ENCODE measurements at regions not wholly inside any gene's neighbourhood (a gene's known extent, or its start where the extent isn't known, plus 50 kb on each side); places are given as distances from the start of the nearest gene placed in this dataset.

DNA sequence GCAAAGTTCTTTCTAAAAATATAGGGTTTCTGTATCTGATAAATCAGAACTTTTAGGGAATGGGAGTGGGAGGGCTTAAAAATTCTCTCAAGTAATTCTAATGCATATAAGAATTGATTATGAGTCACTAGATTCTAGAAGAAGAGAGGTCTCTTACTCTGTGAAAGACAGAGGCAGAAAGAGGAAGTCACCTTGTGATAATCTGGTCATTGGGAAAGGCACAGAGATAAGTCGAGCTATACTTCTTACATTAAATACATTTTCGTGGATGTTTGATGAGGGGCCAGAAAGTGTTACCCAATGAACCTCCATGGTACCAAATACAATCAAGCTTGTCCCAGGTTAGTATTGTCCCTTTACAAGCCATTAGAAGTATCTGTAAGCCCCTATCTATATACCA lies 134.4 kb downstream of the MAD2L1 start:
- no peak overlapping the region for H3K27ac ChIP-seq
- H3K4me3 ChIP-seq = no peak overlapping the region
- intact Hi-C loops (cut with DNase I) = no loop called here
- H3K4me1 ChIP-seq (replicated peaks in 1 of 2) = no peaks in the 10 kb centered on the region
- WGBS, 4 donors = 67 to 80% (median 68%) methylated on average over 2 of the region's 2 CpGs
- DNase-seq = no peak
- TF ChIP-seq POLR2A (IDR thresholded peaks at IDR 0.05) = no peak
- TF ChIP-seq, protein P1, sequence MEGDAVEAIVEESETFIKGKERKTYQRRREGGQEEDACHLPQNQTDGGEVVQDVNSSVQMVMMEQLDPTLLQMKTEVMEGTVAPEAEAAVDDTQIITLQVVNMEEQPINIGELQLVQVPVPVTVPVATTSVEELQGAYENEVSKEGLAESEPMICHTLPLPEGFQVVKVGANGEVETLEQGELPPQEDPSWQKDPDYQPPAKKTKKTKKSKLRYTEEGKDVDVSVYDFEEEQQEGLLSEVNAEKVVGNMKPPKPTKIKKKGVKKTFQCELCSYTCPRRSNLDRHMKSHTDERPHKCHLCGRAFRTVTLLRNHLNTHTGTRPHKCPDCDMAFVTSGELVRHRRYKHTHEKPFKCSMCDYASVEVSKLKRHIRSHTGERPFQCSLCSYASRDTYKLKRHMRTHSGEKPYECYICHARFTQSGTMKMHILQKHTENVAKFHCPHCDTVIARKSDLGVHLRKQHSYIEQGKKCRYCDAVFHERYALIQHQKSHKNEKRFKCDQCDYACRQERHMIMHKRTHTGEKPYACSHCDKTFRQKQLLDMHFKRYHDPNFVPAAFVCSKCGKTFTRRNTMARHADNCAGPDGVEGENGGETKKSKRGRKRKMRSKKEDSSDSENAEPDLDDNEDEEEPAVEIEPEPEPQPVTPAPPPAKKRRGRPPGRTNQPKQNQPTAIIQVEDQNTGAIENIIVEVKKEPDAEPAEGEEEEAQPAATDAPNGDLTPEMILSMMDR (IDR thresholded peaks at IDR 0.05) = no peak
- H3K27me3 ChIP-seq = no peaks in the 10 kb centered on the region
- no peaks in the 10 kb centered on the region for H3K36me3 ChIP-seq (replicated peaks in 1 of 2)
- H3K9me3 ChIP-seq (replicated peaks in 1 of 3) = no peaks in the 10 kb centered on the region

DNA sequence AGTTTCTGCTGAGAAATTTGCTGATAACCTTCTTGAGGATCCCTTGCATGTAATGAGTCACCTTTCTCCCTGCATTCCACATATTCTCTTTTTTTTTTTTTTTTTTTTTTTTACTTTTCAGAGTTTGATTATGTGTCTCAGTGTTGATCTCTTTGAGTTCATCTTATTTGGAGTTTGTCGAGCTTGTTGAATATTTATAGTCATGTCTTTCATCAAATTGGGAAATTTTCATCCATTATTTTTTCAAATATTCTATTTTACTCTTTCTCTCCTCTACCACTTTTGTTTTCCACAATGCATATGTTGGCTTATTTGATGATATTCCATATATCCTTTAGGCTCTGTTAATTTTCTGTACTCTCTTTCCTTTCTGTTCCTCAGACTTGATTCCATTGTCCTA lies 136.1 kb downstream of the MAD2L1 start:
- no peak for DNase-seq
- no peak overlapping the region for H3K4me3 ChIP-seq
- TF ChIP-seq, protein P1 (IDR thresholded peaks at IDR 0.05) = no peak
- TF ChIP-seq POLR2A (IDR thresholded peaks at IDR 0.05) = no peak
- intact Hi-C loops (cut with DNase I) = no loop called here
- no peaks in the 10 kb centered on the region for H3K4me1 ChIP-seq (replicated peaks in 1 of 2)
- no peaks in the 10 kb centered on the region for H3K27me3 ChIP-seq
- H3K36me3 ChIP-seq (replicated peaks in 1 of 2) = no peaks in the 10 kb centered on the region
- no peaks in the 10 kb centered on the region for H3K9me3 ChIP-seq (replicated peaks in 1 of 3)
- 62 to 79% (median 74%) methylated on average over 1 of the region's 1 CpG for WGBS, 4 donors
- H3K27ac ChIP-seq = no peak overlapping the region

DNA sequence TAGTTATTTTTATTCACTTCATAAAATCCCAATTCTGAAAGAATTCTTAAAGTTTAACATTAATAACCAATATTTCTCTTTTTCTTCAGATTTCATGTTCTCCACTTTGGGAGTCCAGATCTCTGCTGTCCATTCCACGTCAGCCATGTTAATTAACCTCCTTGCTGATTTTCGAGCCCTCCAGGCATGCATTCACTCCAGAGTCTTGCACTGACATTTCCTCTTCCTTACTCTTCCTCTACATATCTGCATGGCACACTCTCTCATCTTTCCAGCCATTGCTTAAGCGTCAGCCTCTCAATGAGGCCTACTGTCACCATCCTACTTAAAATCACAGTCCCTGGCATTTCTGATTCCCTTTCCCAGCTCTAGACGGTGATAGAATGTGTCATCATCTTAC lies 144.8 kb downstream of the MAD2L1 start:
- no peaks in the 10 kb centered on the region for H3K27me3 ChIP-seq
- TF ChIP-seq POLR2A (IDR thresholded peaks at IDR 0.05) = no peak
- TF ChIP-seq, protein P1 (IDR thresholded peaks at IDR 0.05) = no peak
- no peaks in the 10 kb centered on the region for H3K4me1 ChIP-seq (replicated peaks in 1 of 2)
- H3K36me3 ChIP-seq (replicated peaks in 1 of 2) = no peaks in the 10 kb centered on the region
- H3K9me3 ChIP-seq (replicated peaks in 1 of 3) = no peaks in the 10 kb centered on the region
- no peak overlapping the region for H3K27ac ChIP-seq
- no peak overlapping the region for H3K4me3 ChIP-seq
- DNase-seq = no peak
- intact Hi-C loops (cut with DNase I) = no loop called here
- 76 to 83% (median 78%) methylated on average over 4 of the region's 4 CpGs for WGBS, 4 donors

DNA sequence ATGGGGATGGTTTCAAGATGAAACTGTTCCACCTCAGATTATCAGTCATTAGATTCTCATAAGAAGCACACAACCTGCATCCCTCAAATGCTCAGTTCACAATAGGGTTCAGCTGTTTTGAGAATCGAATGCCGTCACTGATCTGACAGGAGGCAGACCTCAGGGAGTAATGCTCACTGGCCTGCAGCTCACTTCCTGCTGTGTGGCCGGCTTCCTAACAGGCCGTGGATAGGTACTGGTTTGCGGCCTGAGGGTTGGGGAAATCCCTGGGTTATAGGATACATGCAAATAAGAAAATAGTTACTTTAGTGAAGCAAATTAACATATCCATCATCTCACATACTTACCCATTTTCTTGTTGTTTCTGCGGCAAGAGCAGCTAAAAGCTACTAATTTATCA lies 160.4 kb downstream of the MAD2L1 start:
- no peak overlapping the region for H3K4me3 ChIP-seq
- no peaks in the 10 kb centered on the region for H3K36me3 ChIP-seq (replicated peaks in 1 of 2)
- intact Hi-C loops (cut with DNase I) = no loop called here
- H3K4me1 ChIP-seq (replicated peaks in 1 of 2) = no peaks in the 10 kb centered on the region
- H3K9me3 ChIP-seq (replicated peaks in 1 of 3) = no peaks in the 10 kb centered on the region
- TF ChIP-seq POLR2A (IDR thresholded peaks at IDR 0.05) = no peak
- TF ChIP-seq, protein P1 (IDR thresholded peaks at IDR 0.05) = no peak
- DNase-seq = no peak
- no peaks in the 10 kb centered on the region for H3K27me3 ChIP-seq
- H3K27ac ChIP-seq = no peak overlapping the region
- 84 to 96% (median 91%) methylated on average over 6 of the region's 6 CpGs for WGBS, 4 donors

All from adrenal gland (tissue), 9 donors.